Neural cell (in vitro differentiated cells): ENCODE measurements at regions not wholly inside any gene's neighbourhood (a gene's known extent, or its start where the extent isn't known, plus 50 kb on each side); places are given as distances from the start of the nearest gene placed in this dataset.

Source experiments
- CTCF ChIP-seq: fragments of 450-650 bp; IDR thresholded peaks from 2 replicates; pipeline ENCODE4 v1.5.1; 2014; ENCODE audit warnings: antibody characterized with exemption, mild to moderate bottlenecking, moderate library complexity; ENCODE audit not compliant: poor library complexity, severe bottlenecking
- EP300 ChIP-seq: fragments of 450-650 bp; conservative IDR thresholded peaks from 2 replicates; pipeline ENCODE4 v1.6.1; 2014; ENCODE audit warnings: antibody characterized with exemption, mild to moderate bottlenecking, moderate library complexity; ENCODE audit not compliant: poor library complexity, severe bottlenecking
- EZH2 ChIP-seq: fragments of 200-600, 300-800 bp; shearing (Covaris generic), sonication (generic); IDR thresholded peaks from 2 replicates; pipeline ENCODE4 v1.6.1; 2014; ENCODE audit warnings: antibody characterized with exemption, low read length, borderline replicate concordance, mild to moderate bottlenecking; ENCODE audit not compliant: insufficient read depth, poor library complexity, severe bottlenecking
- MXI1 ChIP-seq: fragments of 450-650 bp; conservative IDR thresholded peaks from 2 replicates; pipeline ENCODE4 v1.6.1; 2014; ENCODE audit warnings: antibody characterized with exemption, mild to moderate bottlenecking; ENCODE audit not compliant: poor library complexity, severe bottlenecking
- POLR2AphosphoS5 ChIP-seq: IDR thresholded peaks from 2 replicates; pipeline ENCODE4 v1.6.1; 2012
- RAD21 ChIP-seq: fragments of 450-650 bp; conservative IDR thresholded peaks from 2 replicates; pipeline ENCODE4 v1.6.1; 2014; ENCODE audit warnings: antibody characterized with exemption, mild to moderate bottlenecking, moderate library complexity
- REST ChIP-seq: IDR thresholded peaks from 2 replicates; pipeline ENCODE4 v1.6.1; 2012; ENCODE audit warnings: borderline replicate concordance
- TAF1 ChIP-seq: IDR thresholded peaks from 2 replicates; pipeline ENCODE4 v1.6.1; 2012; ENCODE audit warnings: low read depth

- no peak for TF ChIP-seq TAF1
- TF ChIP-seq CTCF = no peak
- no peak for TF ChIP-seq REST
- TF ChIP-seq EP300 = no peak
- no peak for TF ChIP-seq POLR2AphosphoS5
- no peak for TF ChIP-seq EZH2
- no peak for TF ChIP-seq MXI1
- no peak for TF ChIP-seq RAD21
These were observed 228.0 kb upstream of the SYNDIG1 start for GRCh38 chr20:24241466-24241865.
